Fibroblast of the aortic adventitia (primary cell): ENCODE measurements at regions not wholly inside any gene's neighbourhood (a gene's known extent, or its start where the extent isn't known, plus 50 kb on each side); places are given as distances from the start of the nearest gene placed in this dataset.
A peak's percentile ranks its signal among the peaks of the same experiment; 100 is the strongest.
"Not testable (repeated sequence)": the region's sequence is repeated elsewhere in the genome, so short reads cannot be mapped to it uniquely, and the experiment has no call there.

ENCODE experiments used
- DNase-seq: peaks from one replicate; pipeline ENCODE4 v3.0.0-alpha.2; 2010; ENCODE audit warnings: low read depth
- H3K4me3 ChIP-seq: 2 replicates; pipeline ENCODE4 v1.5.1; 2011; ENCODE audit warnings: low read depth, mild to moderate bottlenecking, control low read depth, low read length, moderate library complexity
- CTCF ChIP-seq: IDR thresholded peaks from 2 replicates; pipeline ENCODE4 v1.5.1; 2011; ENCODE audit warnings: mild to moderate bottlenecking, low read length, control low read depth, inconsistent platforms; ENCODE audit not compliant: insufficient read depth

- no peak overlapping the region for H3K4me3 ChIP-seq
- no peak for DNase-seq
- no peak for TF ChIP-seq CTCF
Observed at GRCh38 chr14:21861153-21861552, 187.5 kb upstream of the OR4E1 start.

GRCh38 chr14:21860172-21860571, 186.6 kb upstream of the OR4E1 start:
- DNase-seq: no peak
- no peak overlapping the region for H3K4me3 ChIP-seq
- peak; percentile 26 for TF ChIP-seq CTCF

- no peak overlapping the region for H3K4me3 ChIP-seq
- DNase-seq: no peak
- TF ChIP-seq CTCF: no peak
Observed at GRCh38 chr14:21852775-21853174, 179.2 kb upstream of the OR4E1 start.

GRCh38 chr14:21852061-21852664, 178.5 kb upstream of the OR4E1 start:
- no peak overlapping the region for H3K4me3 ChIP-seq
- peak; percentile 12 for DNase-seq
- peak; percentile 67 for TF ChIP-seq CTCF

- not testable (repeated sequence) for DNase-seq
Observed at GRCh38 chr14:21846902-21847301, 173.3 kb upstream of the OR4E1 start.

GRCh38 chr14:21846227-21846885, 172.7 kb upstream of the OR4E1 start:
- DNase-seq: no peak
- peak; percentile 50 for TF ChIP-seq CTCF
- H3K4me3 ChIP-seq: no peak overlapping the region

More at GRCh38 chr14:21846902-21847301, 173.3 kb upstream of the OR4E1 start:
- H3K4me3 ChIP-seq: not testable (repeated sequence)

- H3K4me3 ChIP-seq: no peak overlapping the region
- DNase-seq: no peak
- TF ChIP-seq CTCF: no peak
Observed at GRCh38 chr14:21840765-21841164, 167.1 kb upstream of the OR4E1 start.
